BE2C (cell line): ENCODE measurements at regions not wholly inside any gene's neighbourhood (a gene's known extent, or its start where the extent isn't known, plus 50 kb on each side); places are given as distances from the start of the nearest gene placed in this dataset.
"Not testable (repeated sequence)": the region's sequence is repeated elsewhere in the genome, so short reads cannot be mapped to it uniquely, and the experiment has no call there.

Source experiments
- DNase-seq: peaks from one replicate; pipeline ENCODE4 v3.0.0-alpha.2; 2020
- H3K27me3 ChIP-seq: fragments of 250-450 bp; sonication (Bioruptor Pico); 2 replicates; pipeline ENCODE4 v1.5.1; 2020; ENCODE audit warnings: mild to moderate bottlenecking
- H3K36me3 ChIP-seq: fragments of 250-450 bp; sonication (Bioruptor Pico); 2 replicates; pipeline ENCODE4 v1.5.1; 2020; ENCODE audit warnings: mild to moderate bottlenecking
- H3K4me1 ChIP-seq: fragments of 250-450 bp; sonication (Bioruptor Pico); 2 replicates; pipeline ENCODE4 v1.5.1; 2020
- H3K4me3 ChIP-seq: 2 replicates; pipeline ENCODE4 v1.5.1; 2011; ENCODE audit warnings: low read depth, low read length
- H3K9me3 ChIP-seq: fragments of 250-450 bp; sonication (Bioruptor Pico); 2 replicates; pipeline ENCODE4 v1.5.1; 2020
- CTCF ChIP-seq: IDR thresholded peaks from 2 replicates; pipeline ENCODE4 v1.5.1; 2012; ENCODE audit warnings: mild to moderate bottlenecking, low read depth, low read length

- TF ChIP-seq CTCF, result no peak
- Histone ChIP-seq H3K4me3 (no peak overlapping the region), H3K9me3 (no peaks in the 10 kb centered on the region), H3K36me3 (no peaks in the 10 kb centered on the region), H3K27me3 (no peaks in the 10 kb centered on the region), H3K4me1 (peaks cover 4% of the 10 kb centered on the region)
- DNase-seq, result no peak
Observed at GRCh38 chr7:9030976-9031375, 597.6 kb downstream of the NXPH1 start.

GRCh38 chr7:9031386-9031785 is 598.0 kb downstream of the NXPH1 start:
- no peaks in the 10 kb centered on the region for H3K27me3 ChIP-seq
- H3K4me3 ChIP-seq, result no peak overlapping the region
- no peak for DNase-seq
- no peaks in the 10 kb centered on the region for H3K9me3 ChIP-seq
- no peaks in the 10 kb centered on the region for H3K36me3 ChIP-seq
- H3K4me1 ChIP-seq, result peaks cover 4% of the 10 kb centered on the region
- TF ChIP-seq CTCF, result no peak

GRCh38 chr7:9036080-9036479 is 602.7 kb downstream of the NXPH1 start:
- Histone ChIP-seq H3K36me3 (no peaks in the 10 kb centered on the region), H3K4me1 (no peaks in the 10 kb centered on the region; the same call in 1 of the 2 replicates), H3K27me3 (no peaks in the 10 kb centered on the region), H3K4me3 (no peak overlapping the region), H3K9me3 (no peaks in the 10 kb centered on the region)
- no peak for TF ChIP-seq CTCF
- no peak for DNase-seq

- H3K4me3 ChIP-seq, result no peak overlapping the region
- no peaks in the 10 kb centered on the region for H3K9me3 ChIP-seq
- no peaks in the 10 kb centered on the region for H3K36me3 ChIP-seq
- H3K4me1 ChIP-seq, result peaks cover 9% of the 10 kb centered on the region
- DNase-seq, result no peak
- no peaks in the 10 kb centered on the region for H3K27me3 ChIP-seq
- no peak for TF ChIP-seq CTCF
Observed at GRCh38 chr7:9071160-9071762, 637.9 kb downstream of the NXPH1 start.

- H3K27me3 ChIP-seq, DNase-seq, H3K9me3 ChIP-seq, H3K4me1 ChIP-seq, H3K36me3 ChIP-seq, H3K4me3 ChIP-seq: not testable (repeated sequence)
Observed at GRCh38 chr7:9075774-9076173, 642.4 kb downstream of the NXPH1 start.

GRCh38 chr7:9082203-9082602 is 648.8 kb downstream of the NXPH1 start:
- no peak for TF ChIP-seq CTCF

GRCh38 chr7:9083837-9084236 is 650.4 kb downstream of the NXPH1 start:
- Histone ChIP-seq H3K9me3 (no peaks in the 10 kb centered on the region), H3K4me3 (no peak overlapping the region)

More at GRCh38 chr7:9082203-9082602, 648.8 kb downstream of the NXPH1 start:
- Histone ChIP-seq H3K27me3 (no peaks in the 10 kb centered on the region), H3K36me3 (no peaks in the 10 kb centered on the region), H3K4me1 (peaks cover 9% of the 10 kb centered on the region), H3K4me3 (no peak overlapping the region), H3K9me3 (no peaks in the 10 kb centered on the region)
- DNase-seq, result no peak

More at GRCh38 chr7:9083837-9084236, 650.4 kb downstream of the NXPH1 start:
- peak; percentile 87 for DNase-seq
- peak; percentile 61 for TF ChIP-seq CTCF
- Histone ChIP-seq H3K36me3 (no peaks in the 10 kb centered on the region), H3K4me1 (peaks cover 9% of the 10 kb centered on the region), H3K27me3 (no peaks in the 10 kb centered on the region)
